Mucosa of descending colon (tissue), 3 donors: ENCODE measurements at regions not wholly inside any gene's neighbourhood (a gene's known extent, or its start where the extent isn't known, plus 50 kb on each side); places are given as distances from the start of the nearest gene placed in this dataset.
"Not testable (repeated sequence)": the region's sequence is repeated elsewhere in the genome, so short reads cannot be mapped to it uniquely, and the experiment has no call there.

Experiments used
- ATAC-seq: fragments of 200-7000 bp; cut with Tn5 transposase; one replicate; pipeline ENCODE4 v1.9.1; 2020; ENCODE audit warnings: mild to moderate bottlenecking, moderate library complexity
- DNase-seq, 3 donors: peaks; one replicate each; pipeline ENCODE4 v3.0.0-alpha.2; 2020
- H3K36me3 ChIP-seq: fragments of 200-600 bp; one replicate; pipeline ENCODE4 v1.8.0; 2021; ENCODE audit warnings: low read depth, mild to moderate bottlenecking
- H3K4me1 ChIP-seq: fragments of 200-600 bp; one replicate; pipeline ENCODE4 v1.8.0; 2021; ENCODE audit warnings: low read depth, mild to moderate bottlenecking
- H3K4me3 ChIP-seq: fragments of 200-600 bp; one replicate; pipeline ENCODE4 v1.8.0; 2021; ENCODE audit warnings: mild to moderate bottlenecking
- H3K9me3 ChIP-seq: fragments of 200-600 bp; one replicate; pipeline ENCODE4 v1.8.0; 2021; ENCODE audit warnings: mild to moderate bottlenecking
- CTCF ChIP-seq: fragments of 200-600 bp; IDR thresholded peaks from one replicate; pipeline ENCODE4 v1.8.0; 2022; ENCODE audit warnings: antibody characterized with exemption, mild to moderate bottlenecking
- intact Hi-C, 2 donors: fragments of 100-400 bp; cut with DNase I in 1 of 2; cut with micrococcal nuclease in 1 of 2; formaldehyde crosslinking; loops; one replicate each; pipeline versions ENCODE4 v1.11.0 to v1.11.1; 2022; cut with DNase I, micrococcal nuclease
- donor health status: DM: no; HTN: no; CAD: no; lungs with moderate emphysema.
- donor health status: DM: no; HTN: no; CAD: no.
- donor health status: DM: no; HTN: yes; CAD: no.

GRCh38 chr12:97063292-97063935 is 156.4 kb downstream of the NEDD1 start:
- no peak for ATAC-seq
- no peaks in the 10 kb centered on the region for H3K36me3 ChIP-seq
- H3K9me3 ChIP-seq: no peaks in the 10 kb centered on the region
- H3K4me3 ChIP-seq: no peak overlapping the region
- no peaks in the 10 kb centered on the region for H3K4me1 ChIP-seq
- intact Hi-C loops: no loop called here
- DNase-seq: no peak
- no peak for TF ChIP-seq CTCF

DNA sequence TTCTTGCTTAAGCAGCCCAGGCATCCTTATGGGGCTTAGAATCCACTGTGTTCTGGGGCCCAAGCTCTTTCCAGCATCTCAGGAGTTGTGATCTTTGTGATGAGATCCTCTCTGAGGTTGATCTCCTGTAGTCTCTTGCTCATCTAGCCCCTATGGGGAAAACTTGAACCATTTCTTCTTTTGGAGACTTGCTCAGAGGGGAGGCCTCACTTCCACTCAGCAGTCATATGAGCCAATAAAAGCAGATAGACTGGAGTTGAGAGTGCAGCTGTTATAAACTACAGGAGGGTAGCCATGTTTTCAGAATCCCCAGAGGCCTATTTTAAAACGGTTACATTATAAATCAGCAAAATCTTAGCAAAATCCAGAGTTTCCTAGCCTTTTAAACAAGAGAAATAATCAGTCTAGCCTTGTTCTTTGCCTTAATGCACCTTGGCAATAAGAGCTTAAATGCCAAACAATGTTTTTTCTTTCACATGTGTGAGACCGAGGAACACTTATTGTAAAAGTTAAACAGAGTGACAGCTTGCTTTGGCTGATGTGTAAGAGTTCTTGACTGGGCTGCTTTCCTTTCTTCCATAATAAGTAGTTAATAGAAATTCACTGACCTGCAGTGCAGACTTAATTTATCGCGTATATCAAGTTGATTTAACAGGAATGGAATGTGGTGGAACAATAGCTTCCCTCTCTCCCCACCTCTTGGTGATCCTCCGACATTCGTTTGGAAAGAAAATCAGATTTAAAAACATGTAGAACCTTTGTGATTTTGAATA is 168.3 kb downstream of the NEDD1 start:
- intact Hi-C loops: no loop called here
- DNase-seq (no peak), ATAC-seq (no peak)
- Histone ChIP-seq H3K4me1 (no peaks in the 10 kb centered on the region), H3K9me3 (no peaks in the 10 kb centered on the region), H3K36me3 (no peaks in the 10 kb centered on the region), H3K4me3 (no peak overlapping the region)
- TF ChIP-seq CTCF: no peak

DNA sequence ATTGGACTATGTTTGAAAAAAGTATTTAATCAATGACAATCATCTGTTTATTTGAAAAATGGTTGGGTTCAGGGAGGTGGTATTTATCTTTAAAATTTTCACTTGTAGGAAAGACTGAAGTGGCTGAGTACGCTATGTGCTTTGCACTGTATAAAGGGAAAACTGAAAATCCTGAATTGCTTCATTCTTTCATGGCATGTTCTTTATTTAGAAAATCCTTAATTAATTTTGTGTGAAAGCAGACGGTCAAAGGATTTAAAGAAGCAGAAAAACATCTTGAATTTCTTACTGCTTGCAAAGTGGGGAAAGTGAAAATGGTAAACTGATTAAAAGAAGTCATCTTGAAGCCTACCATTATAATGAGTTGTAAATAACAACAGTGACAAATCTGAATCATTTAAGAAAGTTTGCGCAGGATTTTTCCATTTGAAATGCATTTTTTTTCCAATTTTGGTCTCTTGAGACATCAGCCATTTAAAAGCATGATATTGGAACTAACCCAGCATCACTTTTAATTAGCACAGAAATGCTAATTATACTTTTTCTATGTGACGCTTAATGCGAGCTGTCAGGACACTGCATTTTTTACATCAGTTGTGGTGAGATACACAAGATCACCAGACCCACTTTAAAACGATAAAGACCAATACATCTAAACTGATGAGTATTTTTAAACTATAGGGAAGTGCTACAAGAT is 169.0 kb downstream of the NEDD1 start:
- no peak for TF ChIP-seq CTCF
- no peaks in the 10 kb centered on the region for H3K4me1 ChIP-seq
- no peaks in the 10 kb centered on the region for H3K9me3 ChIP-seq
- H3K4me3 ChIP-seq: no peak overlapping the region
- ATAC-seq (no peak), DNase-seq (no peak)
- no peaks in the 10 kb centered on the region for H3K36me3 ChIP-seq
- intact Hi-C loops: no loop called here

DNA sequence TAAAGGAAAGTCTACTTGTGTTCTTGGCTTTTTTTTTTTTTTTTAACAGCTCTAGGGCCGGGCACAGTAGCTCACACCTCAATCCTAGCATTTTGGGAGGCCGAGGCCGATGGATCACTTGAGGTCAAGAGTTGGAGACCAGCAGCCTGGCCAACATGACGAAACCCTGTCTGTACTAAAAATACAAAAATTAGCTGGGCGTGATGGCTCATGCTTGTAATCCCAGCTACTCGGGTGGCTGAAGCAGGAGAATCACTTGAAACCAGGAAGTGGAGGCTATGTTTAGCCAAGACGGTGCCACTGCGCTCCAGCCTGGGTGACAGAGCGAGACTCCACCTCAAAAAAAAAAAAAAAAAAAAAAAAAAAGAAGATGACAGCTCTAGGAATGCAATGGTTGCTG is 169.9 kb downstream of the NEDD1 start:
- intact Hi-C loops, ATAC-seq: not testable (repeated sequence)

DNA sequence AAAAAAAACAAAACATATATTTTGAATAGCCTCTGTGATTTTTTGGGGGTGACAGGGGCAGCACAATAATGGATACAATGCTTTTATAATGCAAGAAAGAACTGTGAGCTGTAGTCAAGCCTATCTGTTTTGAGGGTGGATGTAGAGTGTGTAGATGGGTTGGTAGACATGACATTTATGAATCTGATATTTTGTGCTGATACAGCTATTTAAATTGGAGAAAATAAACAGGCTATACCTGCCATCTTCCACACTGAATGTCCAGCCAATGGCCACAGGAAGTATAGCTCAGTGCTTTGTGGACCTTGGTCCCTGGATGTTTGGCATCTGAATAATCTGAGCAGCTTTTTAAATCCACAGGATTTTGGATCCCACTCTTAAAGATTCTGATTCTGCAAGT is 175.0 kb downstream of the NEDD1 start:
- Histone ChIP-seq H3K36me3 (no peaks in the 10 kb centered on the region), H3K4me3 (no peak overlapping the region), H3K4me1 (no peaks in the 10 kb centered on the region), H3K9me3 (no peaks in the 10 kb centered on the region)
- ATAC-seq: no peak
- no peak for TF ChIP-seq CTCF
- intact Hi-C loops: no loop called here
- no peak for DNase-seq

More for the DNA sequence above, 169.9 kb downstream of the NEDD1 start:
- H3K4me1 ChIP-seq, H3K9me3 ChIP-seq, H3K4me3 ChIP-seq, DNase-seq, H3K36me3 ChIP-seq: not testable (repeated sequence)

DNA sequence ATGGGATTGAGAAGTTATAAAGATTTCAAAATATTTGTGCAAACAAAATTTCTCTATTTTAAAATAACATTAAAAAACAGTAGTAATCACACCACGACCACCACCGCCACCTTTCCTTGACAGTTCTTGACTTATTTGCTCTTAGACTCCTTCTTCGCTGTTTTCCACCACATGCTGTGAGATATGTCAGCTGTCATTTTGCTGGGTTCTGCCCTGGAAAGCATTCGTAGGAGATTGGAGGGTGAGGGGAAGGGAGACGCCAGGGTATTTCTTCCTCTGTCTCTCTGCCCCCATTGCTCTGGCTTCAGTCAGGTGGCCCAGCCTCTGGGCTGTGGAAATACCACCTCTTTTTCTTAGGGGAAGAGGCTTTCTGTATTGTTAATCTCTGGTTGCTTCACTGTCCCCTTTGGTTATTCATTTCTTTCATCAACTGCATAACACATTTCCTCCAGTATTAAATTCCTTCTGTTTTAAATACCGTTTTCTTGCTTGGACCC is 186.2 kb downstream of the NEDD1 start:
- H3K4me3 ChIP-seq: no peak overlapping the region
- no peaks in the 10 kb centered on the region for H3K36me3 ChIP-seq
- ATAC-seq (no peak), DNase-seq (no peak)
- intact Hi-C loops: no loop called here
- no peaks in the 10 kb centered on the region for H3K9me3 ChIP-seq
- no peaks in the 10 kb centered on the region for H3K4me1 ChIP-seq
- TF ChIP-seq CTCF: no peak
